Left lung (tissue), 4 donors: ENCODE measurements at regions not wholly inside any gene's neighbourhood (a gene's known extent, or its start where the extent isn't known, plus 50 kb on each side); places are given as distances from the start of the nearest gene placed in this dataset.

Source experiments
- ATAC-seq: fragments of 200-7000 bp; cut with Tn5 transposase; one replicate; pipeline ENCODE4 v1.9.1; 2020; ENCODE audit warnings: moderate library complexity
- DNase-seq, 4 donors: peaks; one replicate each; pipeline ENCODE4 v3.0.0-alpha.2; 2013 to 2020
- H3K27ac ChIP-seq, 2 donors: fragments of 200-600 bp; sonication (generic) in 1 of 2; one replicate each; pipeline versions ENCODE4 v1.5.0 to v1.8.0; 2020 to 2021
- H3K27me3 ChIP-seq, 2 donors: fragments of 200-600 bp; sonication (generic) in 1 of 2; one replicate each; pipeline versions ENCODE4 v1.5.0 to v1.8.0; 2020 to 2021
- H3K36me3 ChIP-seq, 2 donors: fragments of 200-600 bp; sonication (generic) in 1 of 2; one replicate each; pipeline versions ENCODE4 v1.5.0 to v1.8.0; 2020 to 2021
- H3K4me1 ChIP-seq, 2 donors: fragments of 200-600 bp; one replicate each; pipeline ENCODE4 v1.8.0; 2021
- H3K4me3 ChIP-seq, 2 donors: fragments of 200-600 bp; sonication (generic) in 1 of 2; one replicate each; pipeline versions ENCODE4 v1.5.0 to v1.8.0; 2020 to 2021; ENCODE audit warnings: mild to moderate bottlenecking in 1 of 2
- H3K9me3 ChIP-seq, 2 donors: fragments of 200-600 bp; sonication (generic) in 1 of 2; one replicate each; pipeline versions ENCODE4 v1.5.0 to v1.8.0; 2020 to 2021
- CTCF ChIP-seq, 2 donors: fragments of 200-600 bp; sonication (generic) in 1 of 2; IDR thresholded peaks; one replicate each; pipeline versions ENCODE4 v1.5.0 to v1.8.0; 2021; ENCODE audit warnings: antibody characterized with exemption in 2 of 2
- intact Hi-C, 2 donors: fragments of 100-400 bp; cut with DNase I; formaldehyde crosslinking; loops; one replicate each; pipeline versions ENCODE4 v1.11.2 to v1.14.2; 2022
- donor health status: DM: no; HTN: yes; CAD: no.
- donor health status: DM: no; HTN: no; CAD: no.

DNA sequence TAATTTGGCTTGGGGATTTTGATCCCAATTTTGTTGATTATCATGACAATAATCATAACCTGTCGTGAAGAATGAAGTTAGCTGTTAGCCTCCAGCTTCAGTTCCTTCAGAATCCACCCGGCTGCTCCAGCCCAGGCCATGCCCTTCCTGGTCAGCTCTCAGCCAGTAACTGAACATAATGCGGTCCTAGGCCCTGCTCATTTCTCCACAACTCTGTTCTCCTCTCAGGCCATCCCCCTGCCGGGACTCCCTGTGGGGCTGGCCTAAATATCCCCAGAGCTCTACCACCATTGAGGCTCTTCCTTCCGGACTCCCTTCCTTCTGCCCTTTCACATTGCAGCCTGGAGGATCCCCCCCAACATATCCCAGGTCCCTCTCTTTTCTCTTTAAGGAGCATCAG, 833.4 kb upstream of the GOT2 start:
- Histone ChIP-seq H3K27ac (no peak overlapping the region), H3K9me3 (peaks cover 0 to 11% of the 10 kb centered on the region in 2 donors), H3K36me3 (no peaks in the 10 kb centered on the region), H3K27me3 (no peaks in the 10 kb centered on the region), H3K4me3 (no peak overlapping the region), H3K4me1 (no peaks in the 10 kb centered on the region)
- intact Hi-C loops, result no loop called here
- no peak for DNase-seq
- TF ChIP-seq CTCF (IDR thresholded peaks at IDR 0.05), result no peak
- ATAC-seq, result no peak

DNA sequence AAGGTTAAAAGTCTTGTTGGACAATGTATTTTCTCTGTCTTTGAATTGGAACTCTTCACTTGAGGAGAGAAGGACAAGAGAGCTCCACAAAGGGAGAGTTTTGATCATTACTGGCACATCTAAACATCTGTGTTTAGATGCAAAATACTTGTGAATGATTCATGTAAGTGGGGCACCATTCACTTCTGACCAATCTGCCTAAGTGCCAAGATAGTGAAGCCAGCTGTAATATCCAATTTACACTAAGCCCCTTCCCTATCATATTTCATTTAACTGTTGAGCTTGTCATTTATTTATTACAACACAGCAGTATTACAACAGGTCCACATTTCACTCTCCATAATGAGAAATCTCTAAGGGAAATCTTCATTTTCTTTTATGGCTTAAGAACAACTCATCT, 832.3 kb upstream of the GOT2 start:
- DNase-seq (no peak), ATAC-seq (no peak)
- no peak overlapping the region for H3K27ac ChIP-seq
- H3K27me3 ChIP-seq, result no peaks in the 10 kb centered on the region
- no peaks in the 10 kb centered on the region for H3K36me3 ChIP-seq
- intact Hi-C loops, result no loop called here
- H3K4me1 ChIP-seq, result no peaks in the 10 kb centered on the region
- H3K4me3 ChIP-seq, result no peak overlapping the region
- H3K9me3 ChIP-seq, result peaks cover 0 to 11% of the 10 kb centered on the region in 2 donors
- TF ChIP-seq CTCF (IDR thresholded peaks at IDR 0.05), result no peak

DNA sequence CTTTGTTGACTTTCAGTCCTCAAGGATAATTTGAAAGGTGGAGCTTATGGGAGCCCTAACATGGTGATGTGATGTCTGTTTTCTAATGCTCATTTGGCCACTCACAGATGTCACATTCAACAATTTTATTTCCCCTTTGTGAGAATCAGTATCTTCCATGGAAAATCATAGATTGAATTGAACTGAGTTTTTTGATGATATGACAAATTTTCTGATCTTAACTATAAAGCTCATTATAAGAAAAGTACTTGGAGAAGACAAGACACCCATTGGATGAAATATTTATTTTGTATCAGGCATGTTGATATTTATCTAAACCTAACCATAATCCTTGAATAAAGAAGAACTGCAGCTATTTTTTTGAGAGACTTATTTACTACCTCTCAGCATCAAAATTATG, 824.6 kb upstream of the GOT2 start:
- H3K4me3 ChIP-seq, result no peak overlapping the region
- H3K36me3 ChIP-seq, result no peaks in the 10 kb centered on the region
- H3K9me3 ChIP-seq, result no peaks in the 10 kb centered on the region
- intact Hi-C loops, result no loop called here
- DNase-seq (no peak), ATAC-seq (no peak)
- no peaks in the 10 kb centered on the region for H3K4me1 ChIP-seq
- H3K27ac ChIP-seq, result no peak overlapping the region
- no peaks in the 10 kb centered on the region for H3K27me3 ChIP-seq
- no peak for TF ChIP-seq CTCF (IDR thresholded peaks at IDR 0.05)

GRCh38 chr16:59552164-59552563, 818.0 kb upstream of the GOT2 start:
- H3K27ac ChIP-seq, result no peak overlapping the region
- no peak for TF ChIP-seq CTCF (IDR thresholded peaks at IDR 0.05)
- no peak overlapping the region for H3K4me3 ChIP-seq
- no peaks in the 10 kb centered on the region for H3K4me1 ChIP-seq
- ATAC-seq, result no peak
- H3K36me3 ChIP-seq, result no peaks in the 10 kb centered on the region
- DNase-seq, result no peak
- H3K9me3 ChIP-seq, result no peaks in the 10 kb centered on the region
- H3K27me3 ChIP-seq, result no peaks in the 10 kb centered on the region
- intact Hi-C loops, result no loop called here

- DNase-seq, result no peak
Observed at GRCh38 chr16:59545721-59546120, 811.6 kb upstream of the GOT2 start.

More at GRCh38 chr16:59545721-59546120, 811.6 kb upstream of the GOT2 start:
- Histone ChIP-seq H3K9me3 (no peaks in the 10 kb centered on the region), H3K4me1 (no peaks in the 10 kb centered on the region), H3K27ac (no peak overlapping the region), H3K27me3 (no peaks in the 10 kb centered on the region), H3K4me3 (no peak overlapping the region), H3K36me3 (no peaks in the 10 kb centered on the region)
- TF ChIP-seq CTCF (IDR thresholded peaks at IDR 0.05), result no peak
- intact Hi-C loops, result no loop called here
- ATAC-seq, result no peak
